Naive thymus-derived CD4-positive, alpha-beta T cell (primary cell): ENCODE measurements at regions not wholly inside any gene's neighbourhood (a gene's known extent, or its start where the extent isn't known, plus 50 kb on each side); places are given as distances from the start of the nearest gene placed in this dataset.
A peak's percentile ranks its signal among the peaks of the same experiment; 100 is the strongest.

ENCODE experiments used
- ATAC-seq: fragments of 150-1000 bp; cut with Tn5 transposase; 2 replicates; pipeline ENCODE4 v1.10.0; 2021; ENCODE audit warnings: mild to moderate bottlenecking, moderate library complexity
- CTCF ChIA-PET: fragments of 350-600 bp; sonication (Branson Sonifier 250); formaldehyde crosslinking; loops from one replicate; lab custom pipeline; 2021; ENCODE audit warnings: antibody characterized with exemption; lab: Charles Lee
- POLR2A ChIA-PET: fragments of 350-600 bp; sonication (Branson Sonifier 250); formaldehyde crosslinking; loops from one replicate; lab custom pipeline; 2021; ENCODE audit warnings: antibody characterized with exemption, inconsistent platforms; lab: Charles Lee
- DNase-seq, 9 donors: peaks; one replicate each; pipeline versions ENCODE4 v3.0.0 to v3.0.0-alpha.2; 2020 to 2022; ENCODE audit warnings: mixed read lengths in 1 of 9
- H3K27ac ChIP-seq: one replicate; pipeline ENCODE4 v1.7.0; 2013; ENCODE audit warnings: mild to moderate bottlenecking, low read depth, low read length, moderate library complexity
- H3K27me3 ChIP-seq, 2 donors: one replicate each; pipeline ENCODE4 v1.7.0; 2013; ENCODE audit warnings: low read length in 2 of 2, mild to moderate bottlenecking in 2 of 2, moderate library complexity in 2 of 2; ENCODE audit not compliant: control insufficient read depth in 2 of 2, insufficient read depth in 2 of 2
- H3K36me3 ChIP-seq, 3 experiments: 1 replicate in 2 of 3; 2 replicates in 1 of 3; pipeline ENCODE4 v1.7.0; 2013; ENCODE audit warnings: low read length in 3 of 3, mild to moderate bottlenecking in 3 of 3, moderate library complexity in 1 of 3; ENCODE audit not compliant: insufficient read depth in 3 of 3, control insufficient read depth in 2 of 3
- H3K4me1 ChIP-seq, 2 donors: one replicate each; pipeline ENCODE4 v1.7.0; 2013; ENCODE audit warnings: low read length in 2 of 2, mild to moderate bottlenecking in 2 of 2, moderate library complexity in 1 of 2; ENCODE audit not compliant: control insufficient read depth in 2 of 2, insufficient read depth in 2 of 2
- H3K4me3 ChIP-seq: 2 replicates; pipeline ENCODE4 v1.7.0; 2013; ENCODE audit warnings: mild to moderate bottlenecking, low read length
- H3K9me3 ChIP-seq, 3 experiments: 1 replicate in 2 of 3; 2 replicates in 1 of 3; pipeline ENCODE4 v1.7.0; 2013; ENCODE audit warnings: low read length in 3 of 3; ENCODE audit not compliant: control insufficient read depth in 2 of 3
- H3K27ac Mint-ChIP-seq, 9 donors: one replicate each; pipeline ENCODE4 v1.8.0; 2020 to 2022; ENCODE audit warnings: mixed read lengths in 9 of 9, mild to moderate bottlenecking in 8 of 9, moderate library complexity in 5 of 9, inconsistent platforms in 2 of 9
- H3K27me3 Mint-ChIP-seq, 5 donors: one replicate each; pipeline ENCODE4 v1.8.0; 2021 to 2022; ENCODE audit warnings: mixed read lengths in 5 of 5, mild to moderate bottlenecking in 1 of 5
- H3K36me3 Mint-ChIP-seq, 5 donors: one replicate each; pipeline ENCODE4 v1.8.0; 2020 to 2022; ENCODE audit warnings: mixed read lengths in 5 of 5, mild to moderate bottlenecking in 3 of 5, inconsistent platforms in 1 of 5
- H3K4me1 Mint-ChIP-seq, 7 donors: one replicate each; pipeline ENCODE4 v1.8.0; 2020 to 2022; ENCODE audit warnings: mixed read lengths in 7 of 7, mild to moderate bottlenecking in 3 of 7, inconsistent platforms in 1 of 7
- H3K4me3 Mint-ChIP-seq, 10 donors: one replicate each; pipeline ENCODE4 v1.8.0; 2020 to 2022; ENCODE audit warnings: mild to moderate bottlenecking in 10 of 10, mixed read lengths in 10 of 10, moderate library complexity in 6 of 10, inconsistent platforms in 2 of 10
- H3K9me3 Mint-ChIP-seq, 11 donors: one replicate each; pipeline ENCODE4 v1.8.0; 2020 to 2022; ENCODE audit warnings: mixed read lengths in 11 of 11, mild to moderate bottlenecking in 4 of 11, inconsistent platforms in 1 of 11, moderate library complexity in 1 of 11
- intact Hi-C, 2 donors: fragments of 100-400 bp; cut with micrococcal nuclease; formaldehyde crosslinking; loops; one replicate each; pipeline ENCODE4 v1.15.1; 2023

- Mint-ChIP-seq H3K4me1 (peaks cover 1 to 13% (median 7%) of the 10 kb centered on the region in 7 donors), H3K27ac (no peak overlapping the region), H3K4me3 (no peak overlapping the region), H3K27me3 (no peaks in the 10 kb centered on the region), H3K9me3 (peaks cover 0 to 9% (median 1%) of the 10 kb centered on the region in 11 donors), H3K36me3 (peaks cover 0 to 7% (median 4%) of the 10 kb centered on the region in 5 donors)
- H3K9me3 ChIP-seq: no peaks in the 10 kb centered on the region
- no peak overlapping the region for H3K27ac ChIP-seq
- POLR2A ChIA-PET: no interaction called here
- intact Hi-C loops: no loop called here
- CTCF ChIA-PET: no interaction called here
- no peak for ATAC-seq
- H3K27me3 ChIP-seq: no peaks in the 10 kb centered on the region
- DNase-seq: no peak
- H3K4me1 ChIP-seq: no peaks in the 10 kb centered on the region
- no peaks in the 10 kb centered on the region for H3K36me3 ChIP-seq
- no peak overlapping the region for H3K4me3 ChIP-seq
These were observed 153.3 kb upstream of the PLEKHG7 start for GRCh38 chr12:92549516-92549915.

GRCh38 chr12:92547906-92548305 lies 154.9 kb upstream of the PLEKHG7 start:
- ChIA-PET POLR2A (interaction anchor here (0.8 to 1.0 kb wide), 2 partner anchors 22 to 45 kb away, joined by 3 to 5 read pairs; no protein-coding TSS in a partner anchor), CTCF (no interaction called here)
- ATAC-seq: no peak
- no peak overlapping the region for H3K27ac Mint-ChIP-seq
- H3K36me3 Mint-ChIP-seq: peaks cover 0 to 8% (median 4%) of the 10 kb centered on the region in 5 donors
- no peak for DNase-seq
- Histone ChIP-seq H3K9me3 (no peaks in the 10 kb centered on the region), H3K4me1 (no peaks in the 10 kb centered on the region), H3K4me3 (no peak overlapping the region), H3K27ac (no peak overlapping the region), H3K27me3 (no peaks in the 10 kb centered on the region), H3K36me3 (no peaks in the 10 kb centered on the region)
- peaks cover 0 to 9% (median 1%) of the 10 kb centered on the region in 11 donors for H3K9me3 Mint-ChIP-seq
- no peak overlapping the region for H3K4me3 Mint-ChIP-seq
- intact Hi-C loops: no loop called here
- peaks cover 0 to 21% (median 9%) of the 10 kb centered on the region in 7 donors for H3K4me1 Mint-ChIP-seq
- no peaks in the 10 kb centered on the region for H3K27me3 Mint-ChIP-seq

- ChIA-PET POLR2A (interaction anchor here (1.0 kb wide), 1 partner anchor 45 kb away, joined by 3 read pairs; no protein-coding TSS in a partner anchor), CTCF (no interaction called here)
- peaks cover 0 to 9% (median 1%) of the 10 kb centered on the region in 11 donors for H3K9me3 Mint-ChIP-seq
- Histone ChIP-seq H3K4me3 (no peak overlapping the region), H3K36me3 (no peaks in the 10 kb centered on the region), H3K27ac (no peak overlapping the region), H3K9me3 (no peaks in the 10 kb centered on the region), H3K27me3 (no peaks in the 10 kb centered on the region), H3K4me1 (no peaks in the 10 kb centered on the region)
- H3K27me3 Mint-ChIP-seq: no peaks in the 10 kb centered on the region
- no peak overlapping the region for H3K27ac Mint-ChIP-seq
- peaks cover 0 to 8% (median 4%) of the 10 kb centered on the region in 5 donors for H3K36me3 Mint-ChIP-seq
- DNase-seq (no peak), ATAC-seq (no peak)
- intact Hi-C loops: no loop called here
- H3K4me3 Mint-ChIP-seq: no peak overlapping the region
- H3K4me1 Mint-ChIP-seq: peaks cover 0 to 22% (median 9%) of the 10 kb centered on the region in 7 donors
These were observed 155.4 kb upstream of the PLEKHG7 start for GRCh38 chr12:92547420-92547819.

- peaks cover 0 to 4% of the 10 kb centered on the region in 2 donors for H3K4me1 ChIP-seq
- intact Hi-C loops: no loop called here
- H3K36me3 Mint-ChIP-seq: peaks cover 0 to 13% (median 4%) of the 10 kb centered on the region in 5 donors
- peaks cover 4 to 28% (median 14%) of the 10 kb centered on the region in 7 donors for H3K4me1 Mint-ChIP-seq
- peak overlapping the region in 1 of 9 donors; percentile 22 for H3K27ac Mint-ChIP-seq
- ChIA-PET POLR2A (interaction anchor here (1.1 kb wide), 1 partner anchor 13 kb away, joined by 4 read pairs; no protein-coding TSS in a partner anchor), CTCF (no interaction called here)
- H3K4me3 Mint-ChIP-seq: no peak overlapping the region
- H3K27ac ChIP-seq: no peak overlapping the region
- no peak overlapping the region for H3K4me3 ChIP-seq
- no peaks in the 10 kb centered on the region for H3K36me3 ChIP-seq
- H3K9me3 ChIP-seq: no peaks in the 10 kb centered on the region
- no peaks in the 10 kb centered on the region for H3K27me3 ChIP-seq
- no peak for ATAC-seq
- H3K27me3 Mint-ChIP-seq: no peaks in the 10 kb centered on the region
- H3K9me3 Mint-ChIP-seq: peaks cover 0 to 13% (median 1%) of the 10 kb centered on the region in 11 donors
- DNase-seq: no peak
These were observed 156.0 kb upstream of the PLEKHG7 start for GRCh38 chr12:92546635-92547348.

GRCh38 chr12:92546259-92546634 lies 156.5 kb upstream of the PLEKHG7 start:
- POLR2A ChIA-PET: interaction anchor here (1.1 kb wide), 1 partner anchor 13 kb away, joined by 4 read pairs; no protein-coding TSS in a partner anchor
- H3K36me3 Mint-ChIP-seq: peaks cover 0 to 15% (median 4%) of the 10 kb centered on the region in 5 donors

GRCh38 chr12:92544322-92544721 lies 158.5 kb upstream of the PLEKHG7 start:
- ChIA-PET CTCF (no interaction called here), POLR2A (interaction anchor here (0.7 to 1.5 kb wide), 2 partner anchors 15 to 399 kb away, joined by 3 to 4 read pairs; partner anchors contain the start of gene BTG1)
- ATAC-seq (no peak), DNase-seq (no peak)
- no peak overlapping the region for H3K27ac ChIP-seq
- Mint-ChIP-seq H3K27me3 (no peaks in the 10 kb centered on the region), H3K27ac (peak overlapping the region in 1 of 9 donors; percentile 33), H3K36me3 (peaks cover 0 to 24% (median 4%) of the 10 kb centered on the region in 5 donors), H3K4me1 (peaks cover 18 to 52% (median 30%) of the 10 kb centered on the region in 7 donors), H3K4me3 (no peak overlapping the region), H3K9me3 (peaks cover 0 to 22% (median 1%) of the 10 kb centered on the region in 11 donors)
- peaks cover 11 to 29% of the 10 kb centered on the region in 2 donors for H3K4me1 ChIP-seq
- intact Hi-C loops: no loop called here
- no peaks in the 10 kb centered on the region for H3K27me3 ChIP-seq
- H3K36me3 ChIP-seq: no peaks in the 10 kb centered on the region
- H3K4me3 ChIP-seq: no peak overlapping the region
- no peaks in the 10 kb centered on the region for H3K9me3 ChIP-seq

More at GRCh38 chr12:92546259-92546634, 156.5 kb upstream of the PLEKHG7 start:
- Mint-ChIP-seq H3K27me3 (no peaks in the 10 kb centered on the region), H3K4me1 (peaks cover 4 to 33% (median 15%) of the 10 kb centered on the region in 7 donors), H3K9me3 (peaks cover 0 to 16% (median 1%) of the 10 kb centered on the region in 11 donors), H3K27ac (no peak overlapping the region), H3K4me3 (no peak overlapping the region)
- H3K9me3 ChIP-seq: no peaks in the 10 kb centered on the region
- no peaks in the 10 kb centered on the region for H3K27me3 ChIP-seq
- no peaks in the 10 kb centered on the region for H3K36me3 ChIP-seq
- DNase-seq (no peak), ATAC-seq (no peak)
- no peak overlapping the region for H3K27ac ChIP-seq
- no peak overlapping the region for H3K4me3 ChIP-seq
- peaks cover 0 to 10% of the 10 kb centered on the region in 2 donors for H3K4me1 ChIP-seq
- intact Hi-C loops: no loop called here
- CTCF ChIA-PET: no interaction called here
